ENCODE measurements at regions not wholly inside any gene's neighbourhood (a gene's known extent, or its start where the extent isn't known, plus 50 kb on each side); places are given as distances from the start of the nearest gene placed in this dataset.

GRCh38 chr5:22958462-22959262 is 105.5 kb upstream of the CDH12 start:
- intact Hi-C loops (cut with DNase I): no loop called here

GRCh38 chr5:22947921-22948320 is 94.8 kb upstream of the CDH12 start:
- no peak for DNase-seq
- intact Hi-C loops (cut with DNase I): no loop called here

More at GRCh38 chr5:22958462-22959262, 105.5 kb upstream of the CDH12 start:
- no peak for DNase-seq

GRCh38 chr5:22938362-22938761 is 85.2 kb upstream of the CDH12 start:
- intact Hi-C loops (cut with DNase I): no loop called here
- no peak for DNase-seq

- DNase-seq: no peak
- intact Hi-C loops (cut with DNase I): no loop called here
These were observed 75.8 kb upstream of the CDH12 start for GRCh38 chr5:22928821-22929482.

- intact Hi-C loops (cut with DNase I): no loop called here
- no peak for DNase-seq
These were observed 73.4 kb upstream of the CDH12 start for GRCh38 chr5:22926574-22926973.

GRCh38 chr5:22918511-22918910 is 65.4 kb upstream of the CDH12 start:
- no peak for DNase-seq
- intact Hi-C loops (cut with DNase I): no loop called here

GRCh38 chr5:22916393-22916792 is 63.2 kb upstream of the CDH12 start:
- no peak for DNase-seq
- intact Hi-C loops (cut with DNase I): no loop called here

GRCh38 chr5:22911019-22911418 is 57.9 kb upstream of the CDH12 start:
- intact Hi-C loops (cut with DNase I): no loop called here
- no peak for DNase-seq

- no peak for DNase-seq
- intact Hi-C loops (cut with DNase I): no loop called here
These were observed 57.4 kb upstream of the CDH12 start for GRCh38 chr5:22910523-22910922.

- DNase-seq: no peak
- intact Hi-C loops (cut with DNase I): no loop called here
These were observed 55.4 kb upstream of the CDH12 start for GRCh38 chr5:22908586-22908985.

GRCh38 chr5:22908129-22908528 is 55.0 kb upstream of the CDH12 start:
- no peak for DNase-seq
- intact Hi-C loops (cut with DNase I): no loop called here

All from head of caudate nucleus (tissue), 42 donors.